Natural killer cell treated with Interleukin-12 subunit alpha and Interleukin-12 subunit beta and Interleukin-15 and Interleukin-18, amount 100 ng/mL, for 72 hours (primary cell): ENCODE measurements at regions not wholly inside any gene's neighbourhood (a gene's known extent, or its start where the extent isn't known, plus 50 kb on each side); places are given as distances from the start of the nearest gene placed in this dataset.
A peak's percentile ranks its signal among the peaks of the same experiment; 100 is the strongest.

Experiments used
- ATAC-seq, 2 donors: fragments of 150-1000 bp; cut with Tn5 transposase in 1 of 2; sonication (Bioruptor Pico), chemical (Tn5 transposase) in 1 of 2; 2 replicates each; pipeline ENCODE4 v1.10.0; 2021
- DNase-seq: peaks from one replicate; pipeline ENCODE4 v3.0.0; 2022; ENCODE audit warnings: low spot score
- H3K27ac Mint-ChIP-seq, 2 donors: 1 replicate in 1 of 2; 2 replicates in 1 of 2; pipeline ENCODE4 v1.8.0; 2022; ENCODE audit warnings: mixed read lengths in 2 of 2, mild to moderate bottlenecking in 1 of 2, moderate library complexity in 1 of 2
- H3K27me3 Mint-ChIP-seq, 2 donors: 1 replicate in 1 of 2; 2 replicates in 1 of 2; pipeline ENCODE4 v1.8.0; 2022; ENCODE audit warnings: mixed read lengths in 2 of 2
- H3K36me3 Mint-ChIP-seq: one replicate; pipeline ENCODE4 v1.8.0; 2022; ENCODE audit warnings: mixed read lengths
- H3K4me1 Mint-ChIP-seq, 2 donors: 1 replicate in 1 of 2; 2 replicates in 1 of 2; pipeline ENCODE4 v1.8.0; 2022; ENCODE audit warnings: low read depth in 2 of 2, mixed read lengths in 2 of 2, mild to moderate bottlenecking in 1 of 2
- H3K4me3 Mint-ChIP-seq: one replicate; pipeline ENCODE4 v1.8.0; 2022; ENCODE audit warnings: mixed read lengths
- H3K9me3 Mint-ChIP-seq: 2 replicates; pipeline ENCODE4 v1.8.0; 2022; ENCODE audit warnings: mixed read lengths

GRCh38 chr2:241924069-241924908, 54.8 kb downstream of the RTP5 start:
- no peaks in the 10 kb centered on the region for H3K9me3 Mint-ChIP-seq
- peaks cover 11 to 27% of the 10 kb centered on the region in 2 donors for H3K4me1 Mint-ChIP-seq
- no peaks in the 10 kb centered on the region for H3K27me3 Mint-ChIP-seq
- H3K4me3 Mint-ChIP-seq, result no peak overlapping the region
- no peaks in the 10 kb centered on the region for H3K36me3 Mint-ChIP-seq
- no peak overlapping the region for H3K27ac Mint-ChIP-seq
- no peak for DNase-seq
- ATAC-seq, result peak in 1 of 2 donors; percentile 51

GRCh38 chr2:241924909-241925250, 55.4 kb downstream of the RTP5 start:
- Mint-ChIP-seq H3K4me3 (peak overlapping the region; percentile 59), H3K27me3 (no peaks in the 10 kb centered on the region), H3K36me3 (no peaks in the 10 kb centered on the region), H3K9me3 (no peaks in the 10 kb centered on the region), H3K4me1 (peaks cover 11 to 27% of the 10 kb centered on the region in 2 donors), H3K27ac (no peak overlapping the region)
- no peak for DNase-seq
- ATAC-seq, result no peak

GRCh38 chr2:241925277-241925676, 55.7 kb downstream of the RTP5 start:
- Mint-ChIP-seq H3K4me3 (peak overlapping the region; percentile 59), H3K9me3 (no peaks in the 10 kb centered on the region), H3K36me3 (no peaks in the 10 kb centered on the region), H3K27me3 (no peaks in the 10 kb centered on the region), H3K4me1 (peaks cover 11 to 27% of the 10 kb centered on the region in 2 donors), H3K27ac (no peak overlapping the region)
- ATAC-seq, result peak; percentile 70 to 86
- DNase-seq, result no peak

- H3K27me3 Mint-ChIP-seq, result no peaks in the 10 kb centered on the region
- no peak for DNase-seq
- peaks cover 11 to 27% of the 10 kb centered on the region in 2 donors for H3K4me1 Mint-ChIP-seq
- no peak overlapping the region for H3K27ac Mint-ChIP-seq
- H3K36me3 Mint-ChIP-seq, result no peaks in the 10 kb centered on the region
- ATAC-seq, result peak in 1 of 2 donors; percentile 34
- no peaks in the 10 kb centered on the region for H3K9me3 Mint-ChIP-seq
- peak overlapping the region; percentile 59 for H3K4me3 Mint-ChIP-seq
Measured at GRCh38 chr2:241925821-241926441, 56.4 kb downstream of the RTP5 start.

- H3K9me3 Mint-ChIP-seq, result no peaks in the 10 kb centered on the region
- ATAC-seq (no peak), DNase-seq (no peak)
- H3K4me1 Mint-ChIP-seq, result peaks cover 11 to 27% of the 10 kb centered on the region in 2 donors
- H3K4me3 Mint-ChIP-seq, result peak overlapping the region; percentile 59
- H3K27me3 Mint-ChIP-seq, result no peaks in the 10 kb centered on the region
- no peaks in the 10 kb centered on the region for H3K36me3 Mint-ChIP-seq
- H3K27ac Mint-ChIP-seq, result no peak overlapping the region
Measured at GRCh38 chr2:241926541-241927311, 57.2 kb downstream of the RTP5 start.

GRCh38 chr2:241929551-241930490, 60.3 kb downstream of the RTP5 start:
- peaks cover 5 to 14% of the 10 kb centered on the region in 2 donors for H3K4me1 Mint-ChIP-seq
- no peaks in the 10 kb centered on the region for H3K9me3 Mint-ChIP-seq
- ATAC-seq, result no peak
- H3K27ac Mint-ChIP-seq, result no peak overlapping the region
- no peak overlapping the region for H3K4me3 Mint-ChIP-seq
- no peaks in the 10 kb centered on the region for H3K36me3 Mint-ChIP-seq
- H3K27me3 Mint-ChIP-seq, result no peaks in the 10 kb centered on the region
- DNase-seq, result no peak

GRCh38 chr2:241931084-241931975, 61.8 kb downstream of the RTP5 start:
- no peaks in the 10 kb centered on the region for H3K9me3 Mint-ChIP-seq
- H3K4me3 Mint-ChIP-seq, result no peak overlapping the region
- DNase-seq (no peak), ATAC-seq (no peak)
- no peaks in the 10 kb centered on the region for H3K36me3 Mint-ChIP-seq
- no peaks in the 10 kb centered on the region for H3K27me3 Mint-ChIP-seq
- no peak overlapping the region for H3K27ac Mint-ChIP-seq
- H3K4me1 Mint-ChIP-seq, result peaks cover 0 to under 1% of the 10 kb centered on the region in 2 donors

GRCh38 chr2:241931976-241932898, 62.7 kb downstream of the RTP5 start:
- Mint-ChIP-seq H3K27me3 (no peaks in the 10 kb centered on the region), H3K9me3 (no peaks in the 10 kb centered on the region), H3K4me3 (no peak overlapping the region), H3K27ac (no peak overlapping the region), H3K4me1 (no peaks in the 10 kb centered on the region), H3K36me3 (no peaks in the 10 kb centered on the region)
- DNase-seq (no peak), ATAC-seq (no peak)

- H3K4me3 Mint-ChIP-seq, result no peak overlapping the region
- no peaks in the 10 kb centered on the region for H3K9me3 Mint-ChIP-seq
- no peak for ATAC-seq
- no peaks in the 10 kb centered on the region for H3K4me1 Mint-ChIP-seq
- no peak overlapping the region for H3K27ac Mint-ChIP-seq
- no peaks in the 10 kb centered on the region for H3K27me3 Mint-ChIP-seq
- H3K36me3 Mint-ChIP-seq, result no peaks in the 10 kb centered on the region
- DNase-seq, result no peak
Measured at GRCh38 chr2:241932899-241933178, 63.3 kb downstream of the RTP5 start.

- Mint-ChIP-seq H3K27me3 (no peaks in the 10 kb centered on the region), H3K4me3 (no peak overlapping the region), H3K36me3 (no peaks in the 10 kb centered on the region), H3K4me1 (no peaks in the 10 kb centered on the region), H3K27ac (no peak overlapping the region), H3K9me3 (no peaks in the 10 kb centered on the region)
- no peak for ATAC-seq
- no peak for DNase-seq
Measured at GRCh38 chr2:241933179-241933911, 63.8 kb downstream of the RTP5 start.

GRCh38 chr2:241935314-241935713, 65.8 kb downstream of the RTP5 start:
- no peaks in the 10 kb centered on the region for H3K9me3 Mint-ChIP-seq
- H3K27me3 Mint-ChIP-seq, result no peaks in the 10 kb centered on the region
- no peaks in the 10 kb centered on the region for H3K4me1 Mint-ChIP-seq
- DNase-seq (no peak), ATAC-seq (no peak)
- no peak overlapping the region for H3K27ac Mint-ChIP-seq
- no peaks in the 10 kb centered on the region for H3K36me3 Mint-ChIP-seq
- no peak overlapping the region for H3K4me3 Mint-ChIP-seq
